Right hindlimb (tissue), 1 donor: ENCODE measurements at regions not wholly inside any gene's neighbourhood (a gene's known extent, or its start where the extent isn't known, plus 50 kb on each side); places are given as distances from the start of the nearest gene placed in this dataset.

Experiments
- DNase-seq: peaks from one replicate; pipeline ENCODE4 v3.0.0-alpha.2; 2018

DNA sequence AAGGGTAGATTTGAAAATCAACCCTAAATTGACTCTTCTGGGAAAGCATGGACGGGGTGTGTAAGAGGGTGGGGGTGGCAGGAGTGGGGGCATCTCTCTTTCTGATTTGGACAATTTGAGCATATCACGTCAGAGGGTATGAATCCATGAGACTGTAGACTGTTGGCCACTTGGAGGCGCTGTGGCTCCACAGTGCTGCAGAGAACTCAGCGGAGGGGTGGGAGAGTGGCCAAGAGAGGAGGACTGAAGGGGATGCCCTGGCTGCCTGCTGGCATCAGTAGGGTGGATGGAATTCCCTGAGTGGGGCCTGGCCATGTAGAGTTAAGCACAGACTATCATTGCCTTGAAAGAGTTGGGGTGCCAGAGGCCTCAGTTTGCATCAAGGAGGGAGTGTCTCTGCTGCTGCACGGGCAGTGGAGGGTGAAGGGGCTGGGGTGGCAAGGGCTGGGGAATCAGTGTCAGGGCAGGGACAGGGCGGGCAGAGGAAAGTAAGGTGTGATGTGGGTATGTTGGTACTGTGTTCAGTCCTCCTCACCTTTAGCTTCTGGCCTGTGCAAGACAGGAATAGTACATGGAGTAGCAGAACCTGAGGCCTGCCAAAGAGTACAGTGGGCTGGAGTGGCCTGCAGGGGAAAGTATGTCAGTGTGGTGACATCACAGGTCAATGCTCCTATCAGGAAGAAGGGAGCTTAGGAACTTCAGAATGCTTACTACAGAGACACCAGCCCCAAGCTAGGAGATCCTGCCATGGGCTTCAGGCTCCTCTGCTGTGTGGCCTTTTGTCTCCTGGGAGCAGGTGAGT, 133.5 kb upstream of the PRSS58 start:
- no peak for DNase-seq

GRCh38 chr7:142389544-142389943, 131.7 kb upstream of the PRSS58 start:
- no peak for DNase-seq

DNA sequence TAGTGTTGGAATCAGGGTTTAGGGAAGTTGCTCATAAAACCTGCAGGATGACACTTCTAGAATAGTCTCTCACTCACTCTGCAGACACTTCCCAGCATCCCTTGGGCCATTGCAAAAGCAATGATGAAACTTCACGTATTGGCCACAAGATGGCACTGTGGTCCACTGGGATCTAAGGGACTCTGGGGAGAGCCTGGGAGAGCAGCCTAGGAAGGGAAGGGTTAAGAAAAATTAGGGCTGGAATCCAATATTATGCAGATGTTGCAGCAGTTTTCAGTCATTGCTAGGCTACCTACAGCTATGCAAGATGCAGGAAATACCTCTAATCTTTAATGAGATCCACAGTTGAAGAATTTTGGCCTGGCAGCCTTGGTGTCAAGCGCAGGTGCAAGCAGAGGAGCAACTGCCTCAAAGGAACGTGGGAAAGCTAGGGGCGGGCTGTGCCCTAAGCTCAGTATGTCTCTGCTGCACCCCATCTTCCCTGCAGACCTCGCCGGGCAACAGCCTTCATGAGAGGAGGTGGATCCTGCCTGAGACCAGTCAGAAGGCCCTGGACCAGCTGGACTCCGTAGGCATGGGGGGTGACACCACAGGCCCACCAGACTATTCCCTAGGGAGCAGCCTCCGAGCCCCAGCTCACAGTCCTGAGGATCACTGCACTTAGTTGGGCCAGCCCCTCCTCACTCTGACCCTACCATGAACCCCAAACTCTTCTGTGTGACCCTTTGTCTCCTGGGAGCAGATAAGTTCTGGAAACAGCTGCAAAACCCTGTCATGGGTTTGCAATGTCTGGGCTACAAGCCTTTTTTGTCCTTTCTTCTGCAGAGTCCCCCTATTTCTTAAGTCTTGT, 127.9 kb upstream of the PRSS58 start:
- DNase-seq, result peak; percentile 44

DNA sequence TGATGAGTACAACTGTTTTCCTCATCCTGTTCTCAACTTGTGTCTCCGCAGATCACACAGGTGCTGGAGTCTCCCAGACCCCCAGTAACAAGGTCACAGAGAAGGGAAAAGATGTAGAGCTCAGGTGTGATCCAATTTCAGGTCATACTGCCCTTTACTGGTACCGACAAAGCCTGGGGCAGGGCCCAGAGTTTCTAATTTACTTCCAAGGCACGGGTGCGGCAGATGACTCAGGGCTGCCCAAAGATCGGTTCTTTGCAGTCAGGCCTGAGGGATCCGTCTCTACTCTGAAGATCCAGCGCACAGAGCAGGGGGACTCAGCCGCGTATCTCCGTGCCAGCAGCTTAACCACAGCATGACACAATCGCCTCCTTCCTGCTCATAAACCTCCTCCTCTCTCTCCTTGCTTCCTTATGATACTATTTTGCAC, 126.7 kb upstream of the PRSS58 start:
- no peak for DNase-seq

- no peak for DNase-seq
These were observed 126.1 kb upstream of the PRSS58 start for GRCh38 chr7:142383841-142384492.

DNA sequence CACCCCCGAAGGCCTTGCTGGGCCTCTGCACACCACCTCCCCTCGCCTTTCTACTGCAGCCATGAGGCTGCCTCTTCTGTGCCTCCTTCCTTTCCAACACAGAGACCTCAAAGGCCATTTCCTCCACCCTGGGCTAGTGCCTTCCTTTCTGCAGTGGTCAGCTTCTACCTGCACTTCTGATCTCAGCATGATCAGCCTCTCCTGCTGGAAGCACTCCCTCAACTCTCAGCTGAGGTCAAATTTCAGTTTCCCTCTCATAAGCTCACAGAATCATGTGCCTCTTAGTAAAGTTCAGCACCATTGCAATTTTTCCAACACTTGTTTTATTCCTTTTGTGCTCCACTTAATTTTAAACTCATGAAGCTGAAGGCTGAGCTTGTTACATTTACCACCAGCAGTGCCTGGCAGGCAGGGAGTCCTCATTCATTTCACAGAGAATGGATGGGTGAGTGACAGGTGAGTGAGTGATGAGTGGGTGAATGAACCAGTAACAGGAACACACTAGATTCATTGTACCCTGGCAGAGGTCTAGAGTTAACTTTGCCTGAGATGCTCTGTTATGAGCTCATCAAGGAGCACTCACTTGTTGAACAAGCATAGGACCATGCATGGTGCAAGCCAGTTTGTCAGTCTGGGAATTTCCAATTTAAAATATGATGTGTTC, 124.0 kb upstream of the PRSS58 start:
- DNase-seq, result no peak

- no peak for DNase-seq
These were observed 122.2 kb upstream of the PRSS58 start for GRCh38 chr7:142380069-142380468.

GRCh38 chr7:142379201-142379885, 121.5 kb upstream of the PRSS58 start:
- DNase-seq, result no peak

DNA sequence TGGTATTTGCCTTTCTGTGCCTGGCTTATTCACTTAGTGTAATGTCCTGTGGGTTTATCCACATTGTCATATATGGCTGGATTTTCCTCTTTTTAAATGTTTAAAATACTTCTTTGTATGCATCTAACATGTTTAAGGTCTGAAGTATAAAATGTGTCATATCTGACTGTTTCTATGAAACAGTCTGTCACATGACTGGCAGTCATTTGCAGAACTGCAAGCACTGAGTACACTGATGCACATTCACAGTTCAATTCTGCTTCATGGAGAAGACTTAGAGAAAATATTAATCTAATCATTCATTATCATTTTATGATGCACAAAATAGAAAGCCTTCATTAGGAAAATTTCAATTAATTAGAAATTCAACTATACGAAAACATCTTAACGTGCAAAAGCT, 119.7 kb upstream of the PRSS58 start:
- no peak for DNase-seq

DNA sequence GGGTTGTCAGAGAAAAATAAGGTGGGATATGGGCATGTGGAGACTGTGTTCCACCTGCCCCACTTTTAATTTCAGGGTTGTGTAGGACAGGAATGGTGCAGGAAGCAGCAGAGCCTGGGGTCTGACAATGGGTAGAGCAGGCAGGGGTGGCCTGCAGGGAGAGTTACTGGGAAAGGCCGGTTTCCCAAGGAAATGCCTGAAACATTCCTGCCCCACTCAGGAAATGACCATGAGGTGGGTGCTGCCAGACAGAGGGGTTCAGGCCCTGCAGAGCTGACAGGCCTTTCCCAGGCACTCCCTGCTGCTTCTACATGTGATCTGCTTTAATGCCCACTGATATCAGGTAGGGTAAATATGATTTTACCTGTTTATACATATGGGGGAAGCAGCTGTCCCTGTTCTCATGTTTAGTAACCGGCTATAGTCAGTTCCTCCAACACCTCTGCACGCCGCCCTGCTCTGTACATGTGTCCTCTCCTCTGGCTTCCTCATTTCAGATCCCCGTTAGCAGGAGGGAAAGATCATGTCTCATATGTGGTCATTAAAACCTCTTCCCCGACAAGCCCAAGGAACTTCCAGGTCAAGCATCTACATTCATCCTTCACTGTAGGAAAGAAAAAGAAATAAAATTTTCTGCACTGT, 118.6 kb upstream of the PRSS58 start:
- no peak for DNase-seq

DNA sequence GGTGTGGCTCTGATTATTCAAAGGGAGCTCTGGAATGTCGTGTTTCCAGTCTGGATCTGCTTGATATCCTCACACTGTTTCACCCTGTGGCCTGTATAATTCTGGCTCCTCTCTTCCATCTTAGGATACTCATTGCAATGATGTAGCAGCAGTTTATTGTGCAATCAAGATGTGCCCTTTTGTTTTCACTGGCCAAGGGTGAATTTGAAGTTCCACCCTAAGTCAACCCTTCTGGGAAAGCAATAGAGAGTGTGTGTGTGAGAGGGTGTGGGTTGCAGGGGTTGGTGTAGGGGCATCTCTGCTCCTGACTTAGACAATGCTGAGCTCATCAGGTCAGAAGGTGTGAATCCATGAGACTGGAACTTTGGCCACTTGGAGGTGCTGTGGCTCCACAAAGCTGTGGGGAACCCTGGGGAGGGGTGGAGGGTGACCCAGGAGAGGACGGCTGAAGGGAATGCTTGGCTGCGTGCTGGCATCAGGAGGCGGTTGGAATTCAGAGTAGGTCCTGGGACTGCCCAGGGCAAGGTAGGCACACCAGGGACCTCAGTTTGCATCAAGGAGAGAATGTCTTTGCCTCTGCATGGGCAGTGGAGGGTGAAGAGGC, 118.0 kb upstream of the PRSS58 start:
- no peak for DNase-seq

GRCh38 chr7:142372727-142373126, 114.9 kb upstream of the PRSS58 start:
- DNase-seq, result no peak

DNA sequence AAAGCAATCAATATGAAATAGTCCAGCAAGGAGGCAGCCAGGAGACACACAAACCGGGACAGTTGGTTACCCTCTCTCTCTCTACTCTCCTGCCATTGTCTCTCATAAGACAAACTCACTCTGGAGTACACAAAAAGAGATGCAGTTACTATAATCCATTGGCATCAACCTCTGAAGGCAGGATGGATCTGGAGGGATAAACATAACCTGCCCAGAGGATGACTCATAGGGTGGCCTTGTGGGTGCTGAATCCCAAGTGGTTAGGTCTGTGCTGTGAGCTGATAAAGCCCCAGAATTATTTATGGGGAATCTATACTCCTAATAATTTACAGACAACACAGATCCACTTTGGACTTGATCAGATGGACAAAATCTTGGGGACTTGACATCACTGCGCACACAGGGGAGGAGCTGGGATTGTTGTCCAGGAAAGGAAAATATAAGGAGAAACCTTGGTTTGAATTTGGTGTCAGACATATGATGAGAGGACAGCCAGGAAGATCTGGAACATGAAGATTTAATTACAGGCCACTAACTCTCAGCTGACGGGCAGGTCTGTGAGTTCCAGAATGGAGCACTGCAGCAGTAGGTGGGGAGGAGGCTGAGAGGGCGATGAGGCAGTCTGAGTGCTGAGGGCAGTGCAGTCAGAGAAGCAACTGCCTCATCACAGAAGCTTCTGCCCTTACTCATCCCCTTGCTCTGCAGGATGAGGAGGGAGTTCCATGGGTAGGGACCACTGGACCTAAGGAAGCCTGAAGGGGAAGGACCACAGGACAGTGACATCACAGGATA, 113.9 kb upstream of the PRSS58 start:
- DNase-seq, result no peak

- no peak for DNase-seq
These were observed 107.6 kb upstream of the PRSS58 start for GRCh38 chr7:142365410-142365842.

DNA sequence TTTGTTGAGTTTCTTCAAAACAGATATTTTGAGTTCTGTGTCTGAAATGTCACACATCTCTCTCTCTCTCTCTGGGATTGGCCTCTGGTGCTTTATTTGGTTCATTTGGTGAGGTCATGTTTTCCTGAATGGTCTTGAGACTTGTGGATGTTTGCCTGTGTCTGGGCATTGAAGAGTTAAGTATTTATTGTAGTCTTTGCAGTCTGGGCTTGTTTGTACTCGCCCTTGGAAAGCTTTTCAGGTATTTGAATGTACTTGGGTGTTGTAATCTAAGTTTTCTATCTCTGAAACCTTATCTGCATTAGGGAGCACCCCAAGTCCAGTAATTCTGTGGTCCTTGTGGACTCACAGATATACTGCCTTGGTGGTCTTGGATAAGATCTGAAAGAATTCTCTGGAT, 106.7 kb upstream of the PRSS58 start:
- DNase-seq, result no peak

GRCh38 chr7:142362349-142362748, 104.5 kb upstream of the PRSS58 start:
- DNase-seq, result no peak

DNA sequence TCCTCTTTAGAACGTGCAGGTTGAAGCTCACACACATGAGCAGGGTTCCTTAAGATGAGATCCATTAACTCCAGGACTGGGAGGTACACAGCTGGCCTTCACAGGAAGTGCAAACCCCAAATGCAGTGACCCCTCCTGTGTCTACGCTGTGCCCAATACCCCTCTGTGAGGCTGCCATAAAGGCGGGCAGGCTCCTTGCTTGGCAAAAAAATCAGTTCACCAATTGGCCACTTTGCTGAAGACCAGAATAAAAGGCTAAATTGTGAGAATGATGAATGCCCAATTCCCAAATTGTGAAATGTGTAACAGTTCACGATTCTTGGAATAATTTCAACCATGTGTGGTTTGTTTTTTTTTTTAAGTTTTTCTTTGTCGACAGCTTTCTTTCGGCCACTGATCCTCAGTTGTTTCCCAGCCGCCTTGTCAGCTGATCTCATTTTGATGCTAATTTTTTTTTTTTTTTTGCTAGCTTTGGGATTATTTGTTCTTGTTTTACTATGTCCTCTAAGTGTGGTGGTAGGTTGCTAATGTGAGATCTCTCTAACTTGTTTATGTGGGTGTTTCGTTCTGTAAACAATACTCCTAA, 101.9 kb upstream of the PRSS58 start:
- no peak for DNase-seq

DNA sequence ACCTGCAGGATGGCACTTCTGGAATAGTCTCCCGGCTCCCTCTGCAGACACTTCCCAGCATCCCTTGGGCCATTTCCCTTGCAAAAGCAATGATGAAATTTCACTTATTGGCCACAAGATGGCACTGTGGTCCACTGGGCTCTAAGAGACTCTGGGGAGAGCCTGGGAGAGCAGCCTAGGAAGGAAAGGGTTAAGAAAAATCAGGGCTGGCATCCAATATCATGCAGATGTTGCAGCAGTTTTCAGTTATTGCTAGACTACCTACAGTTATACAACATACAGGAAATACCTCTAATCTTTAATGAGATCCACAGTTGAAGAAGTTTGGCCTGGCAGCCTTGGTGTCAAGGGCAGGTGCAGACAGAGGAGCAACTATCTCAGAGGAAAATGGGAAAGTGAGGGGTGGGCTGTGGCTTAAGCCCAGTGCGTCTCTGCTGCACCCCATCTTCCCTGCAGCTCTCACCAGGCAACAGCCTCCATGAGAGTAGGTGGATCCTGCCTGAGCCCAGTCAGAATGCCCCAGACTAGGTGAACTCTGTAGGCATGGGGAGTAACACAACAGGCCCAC, 100.2 kb upstream of the PRSS58 start:
- DNase-seq, result no peak

GRCh38 chr7:142356166-142356565, 98.3 kb upstream of the PRSS58 start:
- no peak for DNase-seq

GRCh38 chr7:142355328-142355727, 97.5 kb upstream of the PRSS58 start:
- no peak for DNase-seq
